ENCODE measurements at regions not wholly inside any gene's neighbourhood (a gene's known extent, or its start where the extent isn't known, plus 50 kb on each side); places are given as distances from the start of the nearest gene placed in this dataset.

DNA sequence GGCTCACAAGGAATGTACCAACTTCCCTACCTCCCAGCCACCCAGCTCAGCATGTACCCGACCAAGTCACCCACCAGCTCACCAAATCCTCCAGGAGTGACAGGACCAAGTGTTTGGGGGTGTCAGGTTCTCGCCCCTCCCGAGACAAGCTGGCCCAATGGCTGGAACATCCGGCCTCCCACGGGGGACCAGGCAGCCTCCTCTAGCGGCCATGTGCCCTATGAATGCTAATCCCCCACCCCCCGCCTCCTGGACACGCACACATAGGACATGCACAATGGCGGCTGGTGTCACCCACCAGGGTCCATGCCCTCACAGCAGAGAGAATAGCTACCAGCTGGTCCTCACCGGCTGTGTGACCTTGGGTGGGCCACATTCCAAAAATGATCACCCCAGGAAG, 151.0 kb downstream of the MN1 start:
- TF ChIP-seq CTCF (IDR thresholded peaks at IDR 0.05; ENCODE audit: insufficient read depth, low read depth, low read length), result no peak
- no peak for TF ChIP-seq EZH2 (IDR thresholded peaks at IDR 0.05; ENCODE audit: insufficient read depth, low read length)

Measured in astrocyte (in vitro differentiated cells and primary cell).